MG63 (cell line): ENCODE measurements at regions not wholly inside any gene's neighbourhood (a gene's known extent, or its start where the extent isn't known, plus 50 kb on each side); places are given as distances from the start of the nearest gene placed in this dataset.
"Not testable (repeated sequence)": the region's sequence is repeated elsewhere in the genome, so short reads cannot be mapped to it uniquely, and the experiment has no call there.

Source experiments
- DNase-seq: peaks from one replicate; pipeline ENCODE4 v3.0.0-alpha.2; 2020
- H3K27me3 ChIP-seq: fragments of 250-450 bp; sonication (Bioruptor Pico); 2 replicates; pipeline ENCODE4 v1.5.1; 2020; ENCODE audit warnings: mild to moderate bottlenecking, moderate library complexity
- H3K36me3 ChIP-seq: fragments of 250-450 bp; sonication (Bioruptor Pico); 2 replicates; pipeline ENCODE4 v1.5.1; 2020; ENCODE audit warnings: mild to moderate bottlenecking, moderate library complexity
- H3K4me3 ChIP-seq: fragments of 250-450 bp; sonication (Bioruptor Pico); 2 replicates; pipeline ENCODE4 v1.5.1; 2020; ENCODE audit warnings: mild to moderate bottlenecking, moderate library complexity
- H3K9me3 ChIP-seq: fragments of 250-450 bp; sonication (Bioruptor Pico); 2 replicates; pipeline ENCODE4 v1.5.1; 2020; ENCODE audit warnings: mild to moderate bottlenecking, moderate library complexity

DNA sequence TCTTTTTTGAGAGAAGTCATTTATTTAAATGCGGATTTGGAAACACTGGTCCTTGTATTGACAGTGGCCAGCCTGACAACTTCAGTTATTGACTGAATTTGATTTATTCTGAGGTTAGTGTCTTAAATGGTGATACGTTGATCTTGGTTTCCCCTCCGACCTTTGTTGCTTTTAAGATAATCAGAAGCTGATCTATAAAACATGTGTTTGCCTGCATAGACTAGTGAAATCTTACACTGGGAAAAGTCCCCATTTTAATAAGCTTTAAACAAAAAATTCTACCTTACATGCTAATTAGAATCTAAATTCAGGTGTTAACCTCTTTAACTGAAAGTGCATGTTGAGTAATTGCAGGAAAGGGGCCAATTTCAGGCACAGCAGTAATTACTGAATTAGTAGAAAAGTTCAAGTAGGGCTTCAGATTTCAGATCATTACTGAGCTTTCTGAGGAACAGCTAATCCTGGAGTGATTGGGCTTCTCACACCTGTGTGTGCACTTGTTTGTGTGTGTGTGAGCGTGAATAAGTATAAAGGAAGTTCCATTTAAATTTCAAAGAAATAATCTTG lies 221.4 kb downstream of the SOX2 start:
- no peaks in the 10 kb centered on the region for H3K36me3 ChIP-seq
- DNase-seq, result no peak
- no peak overlapping the region for H3K4me3 ChIP-seq
- H3K27me3 ChIP-seq, result no peaks in the 10 kb centered on the region
- H3K9me3 ChIP-seq, result no peaks in the 10 kb centered on the region

- H3K4me3 ChIP-seq, result no peak overlapping the region
- H3K9me3 ChIP-seq, result no peaks in the 10 kb centered on the region
- H3K36me3 ChIP-seq, result no peaks in the 10 kb centered on the region
- no peaks in the 10 kb centered on the region for H3K27me3 ChIP-seq
- no peak for DNase-seq
These were observed 224.2 kb downstream of the SOX2 start for GRCh38 chr3:181935915-181936314.

DNA sequence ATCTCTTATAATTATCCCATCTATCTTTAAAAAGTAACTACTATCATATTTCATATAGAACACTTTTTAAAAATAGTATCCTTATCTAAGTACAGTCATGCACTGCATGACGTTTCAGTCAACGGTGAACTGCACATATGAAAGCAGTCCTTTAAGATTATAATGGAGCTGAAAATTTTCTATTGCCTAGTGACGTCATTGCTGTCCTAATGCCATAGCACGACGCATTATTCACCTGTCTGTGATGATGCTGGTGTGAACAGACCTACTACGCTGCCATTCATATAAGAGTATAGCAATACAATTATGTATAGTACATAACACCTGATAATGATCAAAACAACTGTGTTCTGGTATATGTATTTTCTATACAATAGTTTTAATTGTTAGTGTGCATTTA lies 225.0 kb downstream of the SOX2 start:
- no peaks in the 10 kb centered on the region for H3K36me3 ChIP-seq
- no peak for DNase-seq
- no peaks in the 10 kb centered on the region for H3K9me3 ChIP-seq
- no peak overlapping the region for H3K4me3 ChIP-seq
- H3K27me3 ChIP-seq, result no peaks in the 10 kb centered on the region

DNA sequence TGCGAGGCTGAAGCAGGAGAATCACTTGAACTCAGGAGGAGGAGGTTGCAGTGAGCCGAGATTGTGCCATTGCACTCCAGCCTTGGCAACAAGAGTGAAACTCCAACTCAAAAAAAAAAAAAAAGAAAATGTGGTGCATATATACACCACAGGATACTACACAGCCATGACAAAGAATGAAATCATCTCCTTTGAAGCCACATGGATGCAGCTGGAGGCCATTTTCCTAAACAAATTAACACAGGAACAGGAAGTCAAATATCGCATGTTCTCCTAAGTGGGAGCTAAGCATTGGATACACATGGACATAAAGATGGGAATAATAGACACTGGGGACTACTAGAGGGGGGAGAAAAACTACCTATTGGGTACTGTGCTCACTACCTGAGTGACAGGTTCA lies 226.9 kb downstream of the SOX2 start:
- not testable (repeated sequence) for H3K4me3 ChIP-seq, H3K9me3 ChIP-seq, H3K36me3 ChIP-seq, H3K27me3 ChIP-seq
- DNase-seq, result peak; percentile 11

DNA sequence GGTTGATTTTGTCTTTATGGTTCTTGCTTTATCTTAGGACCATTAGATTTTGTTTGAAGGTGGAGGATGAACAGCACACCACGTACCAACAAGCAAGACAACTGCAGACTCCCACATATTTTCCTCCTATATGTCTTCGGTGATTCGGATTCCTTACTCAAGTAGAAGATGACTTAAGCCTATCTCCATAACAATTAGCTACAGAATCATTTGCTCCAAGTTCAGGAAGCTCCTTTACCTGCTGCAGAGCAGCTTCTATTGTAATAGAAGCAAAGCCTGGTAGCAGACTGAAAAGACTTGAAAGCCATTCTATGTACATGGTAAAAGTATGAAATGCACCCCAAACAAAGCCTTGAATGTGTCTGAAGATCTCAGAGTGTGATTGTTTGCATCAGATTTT lies 229.0 kb downstream of the SOX2 start:
- no peak for DNase-seq
- H3K9me3 ChIP-seq, result 0 out of 2 replicates have a peak, but pooled peaks cover 2% of the 10 kb centered on the region
- no peaks in the 10 kb centered on the region for H3K36me3 ChIP-seq
- no peak overlapping the region for H3K4me3 ChIP-seq
- H3K27me3 ChIP-seq, result no peaks in the 10 kb centered on the region

DNA sequence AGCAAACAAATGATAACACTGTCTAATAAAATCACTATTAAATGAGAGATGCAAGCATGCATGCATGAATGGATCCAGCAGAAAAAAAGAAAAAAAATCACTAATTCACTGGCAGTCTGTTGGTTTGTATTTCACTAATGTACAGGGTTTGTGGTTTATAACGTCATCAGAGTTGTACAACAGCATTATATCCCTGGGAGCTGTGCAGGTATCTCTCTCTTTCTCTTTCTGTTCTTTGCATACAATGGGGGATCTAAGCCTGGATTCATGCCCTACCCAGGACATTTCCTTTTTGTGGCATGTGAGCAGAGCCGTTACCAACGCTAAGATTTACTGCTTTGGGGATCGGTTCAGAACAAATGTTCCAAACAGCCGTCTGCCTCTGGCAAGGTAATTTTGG lies 229.5 kb downstream of the SOX2 start:
- Histone ChIP-seq H3K4me3 (no peak overlapping the region), H3K27me3 (no peaks in the 10 kb centered on the region), H3K9me3 (0 out of 2 replicates have a peak, but pooled peaks cover 2% of the 10 kb centered on the region), H3K36me3 (no peaks in the 10 kb centered on the region)
- no peak for DNase-seq

GRCh38 chr3:181943285-181943684 lies 231.6 kb downstream of the SOX2 start:
- no peak for DNase-seq
- Histone ChIP-seq H3K36me3 (no peaks in the 10 kb centered on the region), H3K9me3 (0 out of 2 replicates have a peak, but pooled peaks cover 2% of the 10 kb centered on the region), H3K4me3 (no peak overlapping the region), H3K27me3 (no peaks in the 10 kb centered on the region)

- Histone ChIP-seq H3K9me3 (peaks cover 2% of the 10 kb centered on the region; the same call in 1 of the 2 replicates), H3K4me3 (no peak overlapping the region), H3K36me3 (no peaks in the 10 kb centered on the region), H3K27me3 (no peaks in the 10 kb centered on the region)
- DNase-seq, result no peak
These were observed 235.9 kb downstream of the SOX2 start for GRCh38 chr3:181947606-181948005.

DNA sequence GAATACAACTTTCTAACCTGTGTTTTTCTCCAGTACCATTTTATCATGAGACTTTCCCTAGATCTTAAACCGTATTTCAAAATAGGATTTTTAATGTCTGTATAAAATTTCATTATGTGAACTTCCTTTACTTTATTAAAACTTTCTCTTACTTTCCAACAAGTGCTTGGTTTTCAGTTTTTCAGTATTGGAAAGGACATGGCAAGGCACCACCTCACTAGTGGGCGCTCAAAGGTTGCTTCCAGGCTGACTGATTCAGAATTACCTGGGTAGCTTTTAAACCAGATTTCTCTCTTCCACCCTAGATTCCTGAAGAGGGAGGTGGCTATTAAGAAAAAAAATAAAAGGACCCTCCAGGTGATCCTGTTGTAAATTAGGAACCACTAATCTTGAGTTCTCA lies 236.6 kb downstream of the SOX2 start:
- Histone ChIP-seq H3K27me3 (no peaks in the 10 kb centered on the region), H3K4me3 (no peak overlapping the region), H3K9me3 (peaks cover 2% of the 10 kb centered on the region; the same call in 1 of the 2 replicates), H3K36me3 (no peaks in the 10 kb centered on the region)
- DNase-seq, result no peak

GRCh38 chr3:181952221-181952620 lies 240.5 kb downstream of the SOX2 start:
- Histone ChIP-seq H3K9me3 (no peaks in the 10 kb centered on the region; the same call in 1 of the 2 replicates), H3K36me3 (no peaks in the 10 kb centered on the region), H3K27me3 (no peaks in the 10 kb centered on the region), H3K4me3 (no peak overlapping the region)
- peak; percentile 51 for DNase-seq

DNA sequence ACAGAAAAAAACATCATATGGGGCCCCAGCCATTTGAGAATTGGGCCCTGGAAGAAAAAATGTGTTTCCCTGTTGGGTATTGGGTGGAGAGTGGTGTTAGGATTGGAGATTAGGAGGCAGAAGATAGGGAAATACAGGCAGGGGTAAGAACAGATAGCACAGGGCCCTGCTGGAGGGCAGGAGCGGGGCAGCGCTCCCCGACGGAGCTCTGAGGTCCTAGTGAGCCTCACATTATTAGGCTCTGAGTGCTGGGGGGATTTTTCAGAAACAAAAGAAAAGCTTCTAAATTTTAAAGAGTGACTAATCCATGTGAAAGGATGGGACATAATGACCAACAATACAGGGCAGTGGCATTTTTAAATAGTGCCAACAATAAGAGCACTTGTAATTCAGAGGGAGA lies 241.2 kb downstream of the SOX2 start:
- DNase-seq, result no peak
- no peaks in the 10 kb centered on the region; the same call in 1 of the 2 replicates for H3K9me3 ChIP-seq
- H3K4me3 ChIP-seq, result no peak overlapping the region
- no peaks in the 10 kb centered on the region for H3K27me3 ChIP-seq
- H3K36me3 ChIP-seq, result no peaks in the 10 kb centered on the region

DNA sequence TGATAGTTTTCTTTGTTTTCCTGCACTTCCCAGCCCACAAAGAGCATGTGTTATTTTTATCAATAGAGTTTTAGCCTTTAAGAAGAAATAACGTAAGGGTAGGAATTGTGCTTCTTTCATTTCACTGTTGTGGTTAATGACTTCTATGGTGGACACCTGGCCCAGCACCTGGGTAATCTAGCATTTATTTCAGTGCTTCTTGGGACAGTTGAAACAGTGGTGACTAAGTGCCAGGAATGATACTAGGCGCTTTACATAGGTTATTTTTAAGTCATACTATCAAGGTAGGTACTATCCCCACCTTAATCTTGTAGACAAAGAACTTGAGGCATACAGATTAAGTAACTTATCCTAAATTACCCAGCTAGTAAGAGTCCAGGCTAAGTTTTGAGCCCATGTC lies 243.8 kb downstream of the SOX2 start:
- no peak for DNase-seq
- H3K27me3 ChIP-seq, result no peaks in the 10 kb centered on the region
- H3K9me3 ChIP-seq, result no peaks in the 10 kb centered on the region; the same call in 1 of the 2 replicates
- H3K36me3 ChIP-seq, result no peaks in the 10 kb centered on the region
- H3K4me3 ChIP-seq, result no peak overlapping the region

DNA sequence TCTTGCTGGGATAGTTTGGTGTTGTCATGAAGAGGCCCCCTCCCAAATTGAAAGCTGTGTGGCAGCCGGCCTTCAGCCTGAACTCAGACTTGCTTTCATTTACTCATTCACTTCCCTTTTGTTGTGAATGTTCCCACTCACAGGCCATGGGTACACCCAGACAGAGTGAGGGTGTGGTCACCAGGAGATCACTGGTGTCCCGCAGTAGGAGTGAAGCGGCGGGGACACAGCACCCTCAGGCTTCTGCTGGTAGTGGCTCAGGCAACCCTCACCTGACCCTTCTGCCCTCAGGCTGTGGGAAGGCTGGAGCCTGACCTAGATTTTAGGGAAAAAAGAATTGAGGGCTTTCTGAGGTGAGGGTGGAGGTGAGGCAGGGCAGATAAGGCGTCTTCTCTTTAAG lies 244.4 kb downstream of the SOX2 start:
- H3K4me3 ChIP-seq, result no peak overlapping the region
- no peaks in the 10 kb centered on the region for H3K27me3 ChIP-seq
- no peak for DNase-seq
- H3K36me3 ChIP-seq, result no peaks in the 10 kb centered on the region
- no peaks in the 10 kb centered on the region; the same call in 1 of the 2 replicates for H3K9me3 ChIP-seq

DNA sequence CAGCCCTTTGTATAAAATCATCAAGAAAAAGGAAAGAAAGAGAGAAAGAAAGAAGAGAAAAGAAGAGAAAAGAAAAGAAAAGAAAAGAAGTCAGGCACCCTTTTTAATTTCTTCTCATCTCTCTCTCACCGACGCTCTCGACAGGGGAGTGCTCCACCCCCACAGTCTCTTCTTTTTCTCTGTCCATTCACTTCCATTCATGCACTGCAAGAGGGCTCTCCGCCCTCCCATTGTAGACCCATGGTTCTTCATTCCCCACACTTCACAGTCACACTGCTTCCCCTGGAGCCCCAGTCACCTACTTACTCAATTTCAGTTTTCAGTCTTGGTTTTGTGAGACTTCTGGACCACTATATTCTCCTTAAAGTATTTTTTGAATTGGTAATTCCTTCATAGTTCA lies 254.7 kb downstream of the SOX2 start:
- Histone ChIP-seq H3K4me3 (no peak overlapping the region), H3K9me3 (no peaks in the 10 kb centered on the region), H3K27me3 (peaks cover 4% of the 10 kb centered on the region; the same call in 1 of the 2 replicates), H3K36me3 (no peaks in the 10 kb centered on the region)
- no peak for DNase-seq

DNA sequence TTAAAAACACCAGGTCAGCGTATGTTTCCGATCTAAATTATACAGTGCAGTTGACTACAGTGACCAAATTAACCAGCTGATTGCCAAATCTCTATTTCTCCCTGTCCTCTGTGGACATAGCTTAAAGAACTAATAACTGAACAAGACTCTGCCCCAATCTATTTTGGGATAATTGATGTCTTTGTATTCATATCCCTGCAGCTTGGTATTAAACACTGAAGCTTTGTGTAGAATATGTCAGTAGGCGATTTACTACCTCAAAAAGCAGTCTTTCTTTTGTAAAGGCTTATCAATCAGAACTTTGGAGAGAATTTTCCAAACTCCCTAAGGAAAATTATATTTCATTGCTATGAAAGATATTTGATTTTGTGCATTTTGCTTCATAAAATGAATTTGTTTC lies 258.2 kb downstream of the SOX2 start:
- no peaks in the 10 kb centered on the region for H3K9me3 ChIP-seq
- H3K36me3 ChIP-seq, result no peaks in the 10 kb centered on the region
- H3K4me3 ChIP-seq, result no peak overlapping the region
- H3K27me3 ChIP-seq, result peaks cover 4% of the 10 kb centered on the region; the same call in 1 of the 2 replicates
- no peak for DNase-seq

DNA sequence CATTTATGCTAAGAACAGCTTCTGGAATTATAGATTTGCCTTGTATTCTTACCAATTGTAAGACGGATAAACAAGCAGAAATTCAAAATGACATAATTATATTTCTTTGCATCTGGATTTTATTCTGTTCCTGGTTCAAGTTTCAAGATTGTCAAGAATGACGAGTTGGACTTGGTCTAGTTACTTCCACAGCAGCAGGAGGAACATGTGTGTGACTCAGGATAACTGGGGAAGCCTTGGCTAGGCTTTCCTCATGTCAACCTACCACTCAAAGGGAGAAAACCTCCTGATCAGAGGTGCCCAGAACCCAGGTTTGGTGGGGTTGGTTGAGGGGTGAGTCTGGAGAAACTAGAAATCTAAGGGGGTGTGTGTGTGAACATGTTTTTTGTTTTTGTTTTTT lies 259.7 kb downstream of the SOX2 start:
- Histone ChIP-seq H3K9me3 (no peaks in the 10 kb centered on the region), H3K36me3 (no peaks in the 10 kb centered on the region), H3K4me3 (no peak overlapping the region), H3K27me3 (peaks cover 4% of the 10 kb centered on the region; the same call in 1 of the 2 replicates)
- DNase-seq, result no peak

DNA sequence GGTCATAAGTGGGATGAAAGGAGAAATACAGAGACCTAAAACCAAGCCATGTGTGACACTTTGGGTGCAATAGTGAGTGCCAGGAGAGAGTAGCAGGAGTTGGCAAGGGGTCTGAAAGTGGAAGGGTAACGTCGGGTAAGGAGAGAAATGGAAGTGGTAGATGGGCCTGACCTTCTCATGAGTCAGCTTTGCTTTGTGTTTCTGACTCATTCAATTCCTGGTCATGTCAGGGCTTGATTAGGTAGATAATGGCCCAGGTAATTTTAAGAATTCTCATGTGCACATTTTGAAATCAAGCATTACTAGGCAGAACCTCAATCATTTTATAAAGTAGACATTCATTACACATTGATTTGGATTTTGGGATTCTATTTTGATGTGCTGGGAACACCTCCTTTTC lies 262.5 kb downstream of the SOX2 start:
- H3K9me3 ChIP-seq, result no peaks in the 10 kb centered on the region
- no peak overlapping the region for H3K4me3 ChIP-seq
- no peaks in the 10 kb centered on the region for H3K36me3 ChIP-seq
- no peaks in the 10 kb centered on the region; the same call in 1 of the 2 replicates for H3K27me3 ChIP-seq
- no peak for DNase-seq

- no peak for DNase-seq
- Histone ChIP-seq H3K4me3 (no peak overlapping the region), H3K27me3 (no peaks in the 10 kb centered on the region; the same call in 1 of the 2 replicates), H3K9me3 (no peaks in the 10 kb centered on the region; the same call in 1 of the 2 replicates), H3K36me3 (no peaks in the 10 kb centered on the region)
These were observed 264.8 kb downstream of the SOX2 start for GRCh38 chr3:181976526-181976925.
